HG02798 (cell line): ENCODE measurements at regions not wholly inside any gene's neighbourhood (a gene's known extent, or its start where the extent isn't known, plus 50 kb on each side); places are given as distances from the start of the nearest gene placed in this dataset.
"Not testable (repeated sequence)": the region's sequence is repeated elsewhere in the genome, so short reads cannot be mapped to it uniquely, and the experiment has no call there.

Experiments
- ATAC-seq: cut with Tn5 transposase; IDR thresholded peaks from one replicate; pipeline ENCODE4 v1.9.1; 2021; ENCODE audit warnings: mild to moderate bottlenecking; ENCODE audit not compliant: unreplicated experiment, poor library complexity

DNA sequence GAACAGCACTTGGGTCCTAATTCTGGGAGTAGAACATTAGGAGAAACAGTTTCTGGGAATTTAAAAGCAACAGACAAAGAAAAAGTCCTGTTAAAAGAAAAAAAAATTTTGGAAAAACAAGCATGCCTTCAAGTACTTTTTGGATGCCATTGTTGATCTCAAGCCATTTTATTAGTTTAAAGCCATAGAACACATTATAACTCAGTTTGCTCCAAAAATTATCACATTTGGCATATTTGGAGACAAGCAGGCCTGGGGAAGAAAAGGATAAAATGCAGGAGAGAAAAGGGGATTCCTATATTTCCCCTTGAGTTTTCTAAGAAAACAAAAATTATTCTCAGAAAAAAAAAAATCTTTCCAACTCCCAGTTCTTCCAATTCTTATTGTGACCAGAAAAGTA is 146.8 kb downstream of the TENT5C start:
- ATAC-seq = no peak

DNA sequence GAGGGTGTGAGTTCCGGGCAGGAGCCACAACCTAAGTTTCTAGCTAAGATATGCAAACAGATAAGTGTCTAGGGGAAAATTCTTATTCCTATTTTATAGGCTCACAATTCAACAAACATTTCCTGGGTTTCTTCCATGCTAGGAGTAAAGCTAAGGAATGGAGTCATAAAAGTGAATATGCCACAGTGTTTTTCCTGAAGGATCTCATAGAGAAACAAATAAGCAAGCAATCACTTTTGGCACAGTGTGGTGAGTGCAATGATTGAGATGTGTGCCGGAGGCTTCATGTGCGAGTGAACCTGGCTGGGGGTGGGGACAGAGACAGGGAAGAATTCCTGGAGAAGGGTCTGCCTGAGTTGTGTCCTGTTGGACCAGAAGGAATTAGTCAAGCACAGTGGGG is 147.4 kb downstream of the TENT5C start:
- ATAC-seq = no peak

DNA sequence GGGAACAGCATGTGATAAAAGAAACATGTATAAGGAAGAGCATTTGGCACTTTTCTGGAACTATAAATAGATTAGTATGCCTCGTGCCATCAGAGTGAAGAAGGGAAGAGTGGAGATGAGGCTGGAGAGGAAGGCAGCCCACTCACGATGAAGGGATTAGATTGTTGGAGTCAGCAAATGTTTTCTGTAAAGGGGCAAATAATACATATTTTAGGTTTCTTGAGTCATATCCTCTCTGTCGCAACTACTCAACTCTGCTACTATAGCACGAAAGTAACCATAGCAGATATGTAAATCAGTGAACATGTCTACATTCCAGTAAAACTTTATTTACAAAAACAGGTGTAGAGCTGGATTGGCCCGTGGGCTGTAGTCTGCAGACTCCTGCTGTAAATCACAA is 147.8 kb downstream of the TENT5C start:
- ATAC-seq = no peak

DNA sequence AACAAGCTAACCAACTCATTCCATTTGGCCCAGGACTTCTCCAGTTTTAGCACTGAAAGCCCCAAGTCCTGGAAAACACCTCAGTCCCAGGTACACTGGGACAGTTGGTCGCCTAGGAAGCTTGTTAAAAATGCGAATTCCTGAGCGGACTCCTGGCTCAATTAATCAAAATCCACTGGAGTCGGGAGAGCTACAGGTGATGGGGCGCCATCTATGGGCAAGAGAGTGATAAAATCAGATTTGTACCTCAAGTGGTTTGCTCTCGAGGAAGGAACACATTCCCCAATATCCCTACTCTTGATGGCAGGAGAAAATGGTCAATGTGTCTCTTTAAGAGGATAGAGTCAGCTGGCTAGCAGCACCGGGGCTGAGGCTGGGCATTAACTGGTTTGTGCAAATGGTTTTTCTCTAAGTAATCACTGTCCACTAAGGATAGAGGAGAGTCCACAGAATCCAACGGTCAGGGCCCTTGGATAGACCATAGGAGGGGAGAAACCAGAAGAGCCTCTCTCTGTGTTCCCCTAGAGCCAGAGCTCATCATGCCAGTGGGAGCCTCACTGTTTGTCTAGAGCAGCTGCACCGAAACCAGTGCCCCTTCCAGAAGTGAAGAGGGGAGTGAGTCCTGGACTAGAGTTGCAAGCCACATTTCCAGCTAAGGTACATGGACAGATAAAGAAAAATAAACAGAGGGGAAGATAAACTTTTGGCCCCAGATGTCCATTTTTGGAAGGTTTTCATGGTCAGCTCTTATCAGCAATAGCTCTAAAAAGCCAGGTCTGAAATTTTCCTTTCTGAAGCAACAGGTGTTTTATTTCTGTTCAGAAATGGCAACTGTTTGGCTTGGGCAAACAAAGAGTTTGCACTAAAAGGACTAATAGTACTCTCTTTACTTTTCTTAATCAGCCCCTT is 148.5 kb downstream of the TENT5C start:
- ATAC-seq = no peak

DNA sequence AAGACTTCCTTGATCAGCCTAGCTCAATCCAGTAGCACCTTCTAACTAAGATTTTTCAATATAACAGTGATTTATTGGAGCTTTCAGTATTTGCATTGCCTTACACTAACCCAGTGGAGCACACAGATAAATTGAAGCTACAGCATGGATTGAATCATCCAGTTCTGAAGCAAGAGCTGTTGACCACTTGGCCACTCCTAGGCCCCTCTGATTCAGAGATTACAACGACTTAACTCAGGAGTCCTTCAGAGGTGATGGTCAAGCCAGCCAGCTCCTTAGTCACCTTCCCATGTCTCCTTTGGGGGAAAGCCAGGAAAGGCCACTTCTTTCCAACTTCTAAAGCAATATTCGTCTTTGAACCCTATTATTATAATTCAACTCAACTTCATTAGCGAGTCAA is 151.8 kb downstream of the TENT5C start:
- ATAC-seq = no peak

DNA sequence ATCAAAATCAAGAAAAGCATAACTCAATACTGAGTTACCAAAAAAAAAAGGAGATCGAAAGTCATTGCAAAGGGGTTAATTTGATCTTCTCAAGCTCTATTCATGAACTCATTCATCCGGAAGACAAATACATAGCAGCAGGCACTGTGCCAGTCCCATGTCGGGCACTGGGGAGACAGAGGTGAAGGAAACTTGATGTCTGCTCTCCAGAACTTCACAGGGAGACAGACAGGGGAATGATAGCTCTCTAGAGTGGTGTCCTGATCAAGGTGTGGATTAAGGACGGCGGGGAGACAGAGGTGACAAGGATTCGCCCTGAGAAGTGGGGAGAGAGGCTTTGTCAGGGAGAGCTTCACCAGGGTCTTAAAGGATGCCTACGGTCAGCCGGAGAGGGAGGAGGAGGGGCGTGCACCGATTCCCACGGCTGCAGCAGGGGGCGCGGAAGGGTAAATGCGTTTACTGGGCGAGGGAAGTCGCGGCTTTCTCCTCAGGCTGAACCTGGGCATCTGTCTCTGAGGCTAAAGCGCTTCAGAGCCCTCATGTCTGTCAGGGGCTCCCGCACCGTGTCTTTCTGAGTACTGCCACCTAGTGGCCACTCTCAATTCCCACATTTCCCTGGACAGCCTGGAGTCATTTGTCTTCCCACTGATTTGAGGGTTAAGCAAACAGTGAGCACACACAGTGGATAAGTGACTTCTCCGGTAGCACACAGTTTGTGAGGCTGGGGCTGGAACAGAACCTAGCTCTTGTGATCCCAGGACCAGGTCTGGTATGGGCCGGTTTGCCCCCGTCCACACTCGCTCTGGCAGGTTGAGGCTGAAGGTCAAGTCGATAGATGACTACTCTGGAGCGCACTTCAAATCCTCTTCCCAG is 152.8 kb downstream of the TENT5C start:
- peak; percentile 66 for ATAC-seq

DNA sequence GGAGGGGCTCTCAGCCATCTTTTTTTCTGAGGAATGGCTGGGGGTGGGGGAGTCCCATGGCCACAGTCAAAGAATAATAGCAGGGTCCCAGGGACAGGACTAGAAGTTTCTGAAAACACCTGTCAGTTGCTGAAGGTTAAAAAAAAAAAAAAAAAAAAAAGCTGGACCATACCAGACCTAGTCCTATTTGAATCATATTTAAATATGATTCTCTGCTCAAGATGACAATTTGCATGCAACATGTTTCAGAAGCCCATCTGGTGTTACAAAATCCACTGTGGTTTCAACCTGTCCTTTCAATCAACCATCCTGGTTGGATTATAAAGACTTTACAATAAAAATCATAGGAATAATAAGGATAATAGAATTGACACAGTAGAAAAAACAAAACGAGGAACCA is 153.7 kb downstream of the TENT5C start:
- no peak for ATAC-seq

DNA sequence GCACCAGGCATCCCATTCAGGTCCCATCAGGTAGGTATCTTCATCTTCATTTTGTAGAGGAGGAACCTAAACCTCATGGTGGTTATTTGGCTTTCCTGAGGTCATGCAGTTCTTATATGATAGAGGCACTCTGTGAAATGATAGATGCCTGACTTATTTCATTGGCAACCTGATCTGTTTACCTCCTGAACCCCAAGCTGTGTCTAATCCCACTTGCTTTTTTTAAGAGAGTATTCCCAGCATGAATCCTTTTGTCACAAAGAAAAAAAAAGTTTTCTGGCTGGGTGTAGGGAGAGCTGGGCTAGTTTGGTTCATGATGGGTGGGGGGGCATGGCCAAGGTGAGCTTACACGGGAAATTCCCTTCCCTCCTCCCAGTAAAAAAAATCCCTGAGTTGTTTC is 154.2 kb downstream of the TENT5C start:
- ATAC-seq = no peak

DNA sequence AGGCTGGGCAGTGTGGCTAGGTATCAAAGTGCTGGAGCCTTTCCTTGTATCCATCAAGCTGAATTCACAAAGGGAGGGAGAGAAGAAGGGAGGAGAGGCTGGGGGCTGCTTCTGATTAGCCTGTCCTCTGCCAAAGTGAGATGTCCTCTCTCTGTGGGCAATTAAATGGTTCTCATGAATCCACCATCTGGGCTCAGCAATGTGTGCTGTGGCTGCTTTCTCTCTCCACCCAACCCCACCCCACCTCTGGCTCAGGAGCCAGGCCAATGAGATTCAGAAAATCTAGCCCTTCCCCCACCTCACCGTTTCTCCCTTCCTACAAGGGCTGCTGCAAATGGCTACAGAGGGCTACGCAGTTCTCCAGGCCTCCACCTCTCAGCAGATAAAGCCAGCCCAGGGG is 154.6 kb downstream of the TENT5C start:
- ATAC-seq = no peak

DNA sequence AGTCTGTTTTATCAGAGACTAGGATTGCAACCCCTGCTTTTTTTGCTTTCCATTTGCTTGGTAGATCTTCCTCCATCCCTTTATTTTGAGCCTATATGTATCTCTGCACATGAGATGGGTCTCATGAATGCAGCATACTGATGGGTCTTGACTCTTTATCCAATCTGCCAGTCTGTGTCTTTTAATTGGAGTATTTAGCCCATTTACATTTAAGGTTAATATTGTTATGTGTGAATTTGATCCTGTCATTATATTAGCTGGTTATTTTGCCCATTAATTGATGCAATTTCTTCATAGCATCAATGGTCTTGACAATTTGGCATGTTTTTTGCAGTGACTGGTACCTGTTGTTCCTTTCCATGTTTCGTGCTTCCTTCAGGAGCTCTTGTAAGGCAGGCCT is 161.7 kb downstream of the GDAP2 start:
- not testable (repeated sequence) for ATAC-seq

DNA sequence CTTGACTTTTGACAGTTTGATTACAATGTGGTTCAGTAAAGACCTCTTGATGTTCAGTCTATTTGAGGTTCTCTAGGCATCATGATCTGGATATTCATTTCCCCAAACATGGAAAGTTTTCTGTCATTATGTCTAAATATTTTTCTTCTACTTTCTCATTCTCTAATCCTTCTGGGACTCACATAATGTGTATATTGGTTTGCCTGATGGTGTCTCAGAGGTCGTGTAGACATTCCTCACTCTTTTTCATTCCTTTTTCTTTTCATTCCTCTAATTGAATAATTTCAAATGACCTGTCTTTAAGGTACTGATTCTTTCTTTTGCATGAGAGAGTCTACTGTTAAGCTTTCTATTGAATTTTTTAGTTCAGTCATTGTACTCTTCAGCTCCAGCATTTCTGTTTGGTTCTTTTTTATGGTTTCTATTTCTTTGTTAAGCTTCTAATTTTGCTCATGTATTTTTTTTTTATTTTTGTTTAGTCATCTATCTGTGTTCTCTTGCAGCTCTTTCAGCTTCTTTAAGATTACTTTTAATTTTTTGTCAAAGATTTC is 158.4 kb downstream of the GDAP2 start:
- ATAC-seq = no peak

DNA sequence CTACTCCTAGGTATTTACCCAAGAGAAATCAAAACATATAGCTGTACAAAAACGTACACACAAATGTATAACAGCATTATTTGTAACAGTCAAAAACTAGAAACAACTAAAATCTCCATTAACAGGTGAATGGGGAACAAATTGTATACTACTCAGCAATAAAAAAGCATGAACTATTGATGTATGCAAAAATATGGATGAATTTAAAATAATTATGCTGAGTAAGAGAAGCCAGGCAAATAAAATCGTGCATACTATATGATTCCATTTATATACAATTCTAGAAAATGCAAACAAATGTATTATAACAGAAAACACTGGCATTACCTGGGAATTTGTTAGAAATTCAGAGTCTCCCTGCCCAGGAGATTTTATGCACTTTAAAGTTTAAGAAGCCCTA is 150.1 kb downstream of the GDAP2 start:
- ATAC-seq = no peak

DNA sequence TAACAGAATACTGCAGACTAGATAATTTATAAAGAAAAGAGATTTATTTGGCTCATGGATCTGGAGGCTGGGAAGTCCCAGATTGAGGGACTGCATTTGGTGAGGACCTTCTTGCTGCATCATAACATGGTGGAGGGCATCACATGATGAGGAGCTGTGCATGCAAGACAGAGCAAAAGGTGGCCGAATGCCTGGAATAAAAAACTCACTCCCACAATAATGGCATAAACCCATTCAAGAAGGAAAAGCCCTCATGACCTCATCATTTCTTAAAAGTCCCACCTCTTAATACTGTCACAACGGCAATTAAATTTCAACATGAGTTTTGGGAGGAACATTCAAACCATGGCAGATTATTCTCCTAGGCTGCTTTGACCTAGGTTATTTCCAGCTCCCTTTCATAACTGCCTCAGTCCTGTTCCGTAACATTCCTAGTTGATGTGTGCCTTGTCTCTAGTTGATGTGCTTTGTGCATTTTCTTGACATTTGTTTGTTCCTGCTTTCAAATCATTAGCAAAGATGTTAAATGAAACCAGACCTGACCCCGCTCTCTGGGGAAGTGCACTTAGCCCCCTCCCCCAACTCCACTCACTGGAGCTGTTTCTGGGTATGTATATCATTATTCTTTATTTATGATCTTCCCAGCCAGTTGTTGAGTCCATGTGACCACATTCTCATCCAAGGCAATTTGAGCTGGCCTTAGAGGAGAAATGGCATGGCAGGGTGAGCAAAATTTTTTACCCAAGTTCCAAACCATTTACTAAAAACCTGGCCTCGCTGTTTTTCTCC is 148.5 kb downstream of the GDAP2 start:
- ATAC-seq = no peak

DNA sequence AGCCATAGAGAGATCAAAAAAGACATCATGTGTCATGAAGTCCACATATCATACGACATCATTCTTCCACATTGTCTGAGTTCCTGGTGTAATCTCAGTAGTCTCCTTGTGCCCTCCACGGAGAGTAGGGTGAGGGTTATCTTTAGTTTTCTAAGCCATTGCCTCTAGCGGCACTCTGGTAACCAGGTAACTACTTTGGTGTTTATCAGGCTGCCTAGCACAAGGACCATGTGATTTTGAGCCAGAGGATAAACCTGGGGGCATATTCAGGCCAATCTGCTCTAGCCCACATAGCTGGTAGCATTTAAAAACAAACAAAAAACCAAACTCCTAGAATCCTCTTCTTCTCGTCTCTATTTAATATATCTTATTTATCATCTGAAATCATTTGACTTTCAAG is 147.4 kb downstream of the GDAP2 start:
- no peak for ATAC-seq

DNA sequence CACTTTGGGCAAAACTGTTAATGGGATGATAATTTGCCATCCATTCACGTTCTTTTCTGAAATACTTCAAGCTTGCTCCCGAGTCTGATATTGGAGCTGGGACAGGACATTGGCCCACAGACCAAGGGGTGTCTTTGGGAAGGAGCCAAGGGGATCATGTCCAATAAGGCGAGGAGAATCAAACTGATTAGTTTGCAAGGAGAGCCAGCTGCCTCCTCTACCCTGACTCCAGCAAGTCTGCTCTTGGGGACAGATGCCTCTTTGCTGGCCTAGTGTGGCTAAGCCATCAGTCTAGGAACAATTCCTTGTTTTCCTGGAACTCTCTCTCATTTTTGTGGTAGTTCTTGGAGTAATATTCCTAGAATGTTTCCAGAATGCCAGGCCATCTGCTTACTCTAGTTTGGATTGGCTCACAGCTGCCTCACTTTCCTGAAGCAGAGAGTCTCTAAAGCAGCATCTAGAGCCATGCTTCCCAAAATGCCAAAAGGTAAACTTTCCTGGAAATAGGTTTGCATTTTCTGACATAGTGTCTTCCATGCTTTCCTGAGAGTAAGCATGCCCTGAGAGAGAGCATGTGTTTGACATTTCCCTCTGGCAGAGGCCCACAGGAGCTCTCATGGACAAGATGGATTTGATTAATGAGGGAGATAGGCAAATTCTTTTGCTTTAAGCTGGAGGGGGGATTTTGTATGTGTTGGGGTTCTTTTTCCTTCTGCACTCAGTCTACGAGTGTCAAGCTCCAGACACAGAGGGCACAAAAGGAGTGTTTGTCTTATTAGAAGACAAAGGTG is 145.6 kb downstream of the GDAP2 start:
- no peak for ATAC-seq

DNA sequence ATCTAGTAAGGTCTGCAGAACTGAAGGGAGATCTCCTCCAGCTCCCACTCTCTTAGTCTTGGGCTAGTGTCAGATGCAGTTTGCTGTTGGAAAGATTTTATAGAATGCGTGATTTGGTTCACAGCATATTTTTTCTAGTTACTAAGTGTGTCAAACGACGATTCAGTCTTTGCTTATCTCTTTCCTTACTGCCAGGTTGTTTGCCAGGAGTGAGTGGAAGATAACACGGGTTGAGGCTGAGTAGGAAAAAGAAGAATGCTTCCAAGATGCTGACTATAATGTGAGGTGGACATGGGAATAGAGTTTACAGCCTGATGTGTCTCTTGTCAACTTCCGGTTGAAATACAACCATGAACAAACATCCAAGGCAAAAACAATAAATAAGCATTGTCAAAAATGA is 141.4 kb downstream of the GDAP2 start:
- ATAC-seq = no peak

DNA sequence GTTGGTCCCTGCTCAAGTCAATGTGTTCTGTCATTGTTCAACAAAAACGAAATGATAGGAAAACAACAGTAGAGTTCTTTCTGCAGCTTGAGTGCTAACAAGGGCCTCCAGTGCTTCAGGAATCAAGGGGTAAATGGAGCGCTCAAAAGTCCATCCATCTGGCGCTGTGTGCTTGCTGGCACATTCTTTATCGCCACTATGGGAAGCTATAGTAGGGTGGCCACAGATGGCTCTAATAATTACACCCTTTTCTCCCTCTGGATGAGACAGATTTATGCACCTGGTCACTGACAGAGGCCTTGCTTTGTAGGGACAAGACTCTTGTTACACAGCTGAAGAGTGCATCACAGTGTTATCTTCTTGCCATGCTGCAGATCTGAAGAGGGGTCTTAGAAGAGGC is 136.0 kb downstream of the GDAP2 start:
- no peak for ATAC-seq

DNA sequence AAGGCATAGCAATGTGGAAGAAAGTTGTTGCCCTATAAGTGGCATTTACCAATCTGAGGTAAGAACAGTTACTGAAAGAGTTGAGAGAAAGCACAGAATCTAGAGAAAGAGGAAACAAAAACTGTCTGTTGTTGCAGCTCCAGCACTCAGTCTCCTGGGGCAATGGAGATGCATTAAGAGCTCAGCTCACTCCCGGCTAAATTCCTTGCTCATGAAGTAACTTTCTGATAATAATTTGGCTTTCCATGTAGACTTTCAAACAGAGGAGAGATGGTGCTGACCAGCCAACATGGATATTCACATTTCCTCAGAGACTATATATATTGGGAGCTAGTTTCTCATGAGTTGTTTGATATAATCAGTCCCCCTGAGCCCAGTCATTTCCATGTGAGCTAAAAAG is 135.3 kb downstream of the GDAP2 start:
- ATAC-seq = no peak

DNA sequence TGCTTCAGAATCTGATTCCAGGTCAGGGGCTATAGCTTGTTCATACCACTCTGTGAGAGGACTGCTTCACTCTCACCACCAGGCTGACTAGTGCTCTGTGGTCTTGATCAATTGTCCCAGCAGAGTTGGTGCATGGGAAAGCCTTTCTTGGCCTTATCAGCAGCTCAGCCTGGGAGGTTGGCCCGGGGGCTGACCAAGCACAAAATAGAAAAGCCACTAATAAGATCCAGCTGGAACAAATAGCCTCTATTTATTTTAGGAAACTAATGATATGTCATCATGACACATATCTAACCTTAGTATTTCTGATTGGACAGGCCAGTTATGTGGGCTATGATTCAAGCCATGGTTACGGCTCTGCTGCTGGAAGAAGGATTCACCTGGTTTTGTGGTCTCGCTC is 134.2 kb downstream of the GDAP2 start:
- no peak for ATAC-seq

DNA sequence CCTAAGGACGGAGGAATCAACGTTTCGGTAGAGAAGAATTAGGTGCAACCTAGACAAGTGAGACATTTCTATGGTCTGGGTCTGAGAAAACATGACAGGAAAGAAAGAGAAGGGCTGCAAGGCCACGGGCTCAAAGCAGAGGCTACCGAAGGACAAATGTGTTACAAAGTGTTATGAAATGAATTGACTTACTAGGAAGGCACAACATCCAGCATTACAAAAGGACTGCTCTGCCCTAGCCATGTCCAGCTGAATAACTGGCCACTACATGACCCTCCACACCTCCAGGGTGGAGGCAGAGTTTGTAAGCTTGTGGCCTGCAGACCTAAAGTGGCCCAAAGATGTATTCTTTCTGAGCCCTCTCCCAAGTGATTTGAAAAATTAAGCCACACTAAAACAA is 133.6 kb downstream of the GDAP2 start:
- no peak for ATAC-seq
